Osteocyte (in vitro differentiated cells): ENCODE measurements at regions not wholly inside any gene's neighbourhood (a gene's known extent, or its start where the extent isn't known, plus 50 kb on each side); places are given as distances from the start of the nearest gene placed in this dataset.

Source experiments
- DNase-seq: peaks from one replicate; pipeline ENCODE4 v3.0.0; 2021; ENCODE audit warnings: mixed read lengths; ENCODE audit not compliant: unreplicated experiment; ENCODE audit errors: extremely low spot score
- H3K27ac Mint-ChIP-seq: one replicate; pipeline ENCODE4 v1.8.0; 2021; ENCODE audit warnings: mild to moderate bottlenecking, mixed read lengths; ENCODE audit not compliant: unreplicated experiment
- H3K27me3 Mint-ChIP-seq: one replicate; pipeline ENCODE4 v1.8.0; 2021; ENCODE audit warnings: mixed read lengths; ENCODE audit not compliant: unreplicated experiment
- H3K36me3 Mint-ChIP-seq: one replicate; pipeline ENCODE4 v1.8.0; 2021; ENCODE audit warnings: mixed read lengths; ENCODE audit not compliant: unreplicated experiment
- H3K4me1 Mint-ChIP-seq: one replicate; pipeline ENCODE4 v1.8.0; 2021; ENCODE audit warnings: mixed read lengths; ENCODE audit not compliant: unreplicated experiment
- H3K4me3 Mint-ChIP-seq: one replicate; pipeline ENCODE4 v1.8.0; 2021; ENCODE audit warnings: mild to moderate bottlenecking, moderate library complexity, mixed read lengths; ENCODE audit not compliant: unreplicated experiment
- H3K9me3 Mint-ChIP-seq: one replicate; pipeline ENCODE4 v1.8.0; 2021; ENCODE audit warnings: mixed read lengths; ENCODE audit not compliant: unreplicated experiment
- CTCF ChIP-seq: fragments of 200-600 bp; sonication (generic); IDR thresholded peaks from 2 replicates; pipeline ENCODE4 v1.5.0; 2021; ENCODE audit warnings: antibody characterized with exemption, mild to moderate bottlenecking, moderate library complexity

- no peaks in the 10 kb centered on the region for H3K36me3 Mint-ChIP-seq
- peaks cover 16% of the 10 kb centered on the region for H3K4me1 Mint-ChIP-seq
- H3K9me3 Mint-ChIP-seq: no peaks in the 10 kb centered on the region
- DNase-seq: no peak
- H3K4me3 Mint-ChIP-seq: no peak overlapping the region
- H3K27ac Mint-ChIP-seq: no peak overlapping the region
- TF ChIP-seq CTCF: no peak
- no peaks in the 10 kb centered on the region for H3K27me3 Mint-ChIP-seq
Measured at GRCh38 chrX:131356725-131357124, 67.6 kb upstream of the IGSF1 start.

- TF ChIP-seq CTCF: no peak
- H3K4me3 Mint-ChIP-seq: no peak overlapping the region
- H3K4me1 Mint-ChIP-seq: no peaks in the 10 kb centered on the region
- peaks cover 1% of the 10 kb centered on the region for H3K36me3 Mint-ChIP-seq
- H3K27me3 Mint-ChIP-seq: no peaks in the 10 kb centered on the region
- no peak for DNase-seq
- no peaks in the 10 kb centered on the region for H3K9me3 Mint-ChIP-seq
- H3K27ac Mint-ChIP-seq: no peak overlapping the region
Measured at GRCh38 chrX:131359611-131360010, 70.5 kb upstream of the IGSF1 start.

GRCh38 chrX:131365766-131366165 is 76.7 kb upstream of the IGSF1 start:
- Mint-ChIP-seq H3K27ac (no peak overlapping the region), H3K4me1 (no peaks in the 10 kb centered on the region), H3K4me3 (no peak overlapping the region), H3K36me3 (peaks cover 5% of the 10 kb centered on the region), H3K9me3 (no peaks in the 10 kb centered on the region), H3K27me3 (no peaks in the 10 kb centered on the region)
- TF ChIP-seq CTCF: no peak
- no peak for DNase-seq

GRCh38 chrX:131366407-131366806 is 77.3 kb upstream of the IGSF1 start:
- Mint-ChIP-seq H3K4me1 (no peaks in the 10 kb centered on the region), H3K4me3 (no peak overlapping the region), H3K27me3 (no peaks in the 10 kb centered on the region), H3K36me3 (peaks cover 5% of the 10 kb centered on the region), H3K27ac (no peak overlapping the region), H3K9me3 (no peaks in the 10 kb centered on the region)
- no peak for DNase-seq
- peak; percentile 19 for TF ChIP-seq CTCF

GRCh38 chrX:131388293-131388692 is 99.2 kb upstream of the IGSF1 start:
- no peak for TF ChIP-seq CTCF
- H3K4me3 Mint-ChIP-seq: no peak overlapping the region
- no peak overlapping the region for H3K27ac Mint-ChIP-seq
- no peak for DNase-seq
- H3K36me3 Mint-ChIP-seq: peaks cover 19% of the 10 kb centered on the region
- no peaks in the 10 kb centered on the region for H3K4me1 Mint-ChIP-seq
- no peaks in the 10 kb centered on the region for H3K27me3 Mint-ChIP-seq
- peaks cover 17% of the 10 kb centered on the region for H3K9me3 Mint-ChIP-seq
